Fibroblast of skin of right biceps (primary cell): ENCODE measurements at regions not wholly inside any gene's neighbourhood (a gene's known extent, or its start where the extent isn't known, plus 50 kb on each side); places are given as distances from the start of the nearest gene placed in this dataset.

ENCODE experiments used
- DNase-seq: peaks from one replicate; pipeline ENCODE4 v3.0.0-alpha.2; 2013

DNA sequence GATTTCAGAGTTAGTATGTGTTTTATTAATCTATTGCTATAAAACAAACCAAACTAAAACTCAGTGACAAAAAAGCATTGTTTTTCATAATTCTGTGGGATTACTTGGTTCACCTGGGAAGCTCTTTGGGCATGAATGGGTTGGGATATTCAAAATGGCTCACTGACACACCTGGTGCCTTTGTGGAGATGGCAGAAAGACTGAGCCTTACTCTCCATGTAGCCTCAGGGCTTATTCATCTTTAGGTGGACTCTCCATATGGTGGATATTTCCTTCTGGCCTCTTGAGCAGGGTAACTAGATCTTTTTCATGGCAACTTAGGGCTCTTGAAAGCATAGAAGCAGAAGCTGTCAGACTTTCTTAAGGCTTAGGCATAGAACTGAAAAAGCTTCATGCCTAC is 1102.8 kb upstream of the SEL1L start:
- DNase-seq = no peak

DNA sequence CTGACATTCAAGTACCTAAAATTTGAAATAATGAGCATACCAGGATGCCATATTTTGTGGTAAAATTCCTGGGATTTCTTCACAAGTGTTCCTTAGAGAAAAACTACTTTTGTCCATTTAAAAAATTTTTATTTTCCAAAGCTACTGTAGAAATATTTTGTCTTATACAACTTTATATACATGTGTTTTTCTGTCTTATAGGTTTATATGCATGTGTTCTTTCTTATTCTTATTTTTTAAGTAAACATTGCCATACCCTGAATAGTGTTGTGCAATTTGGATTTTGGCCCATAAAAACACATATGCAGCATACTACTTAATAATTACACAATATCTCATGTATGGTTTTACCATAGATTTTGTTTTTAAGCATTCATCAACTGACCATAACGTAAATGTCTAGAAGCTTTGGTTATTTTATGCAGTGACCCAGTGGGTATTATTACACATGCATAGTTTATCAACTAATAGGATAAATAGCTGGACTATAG is 1107.4 kb upstream of the SEL1L start:
- DNase-seq = no peak

DNA sequence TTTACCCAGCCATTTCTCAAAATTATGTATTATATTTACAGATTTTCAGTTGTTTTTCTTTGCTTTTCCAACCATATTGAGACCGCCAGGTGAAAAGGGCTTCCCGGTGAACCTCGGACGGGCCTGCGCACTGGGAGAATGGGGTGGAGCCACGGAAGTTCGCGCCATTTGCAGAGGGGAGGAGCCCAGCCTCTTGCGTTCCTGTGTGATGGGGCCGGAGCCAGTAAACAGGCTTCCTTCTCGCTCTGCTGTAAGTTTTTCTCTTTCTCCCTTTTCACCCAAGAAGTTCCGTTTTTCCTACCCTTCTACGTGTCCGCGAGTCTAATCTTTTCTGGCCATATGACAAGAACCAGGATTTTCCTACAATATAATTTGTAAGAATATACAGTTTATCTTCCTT is 1108.8 kb upstream of the SEL1L start:
- DNase-seq = peak; percentile 3

DNA sequence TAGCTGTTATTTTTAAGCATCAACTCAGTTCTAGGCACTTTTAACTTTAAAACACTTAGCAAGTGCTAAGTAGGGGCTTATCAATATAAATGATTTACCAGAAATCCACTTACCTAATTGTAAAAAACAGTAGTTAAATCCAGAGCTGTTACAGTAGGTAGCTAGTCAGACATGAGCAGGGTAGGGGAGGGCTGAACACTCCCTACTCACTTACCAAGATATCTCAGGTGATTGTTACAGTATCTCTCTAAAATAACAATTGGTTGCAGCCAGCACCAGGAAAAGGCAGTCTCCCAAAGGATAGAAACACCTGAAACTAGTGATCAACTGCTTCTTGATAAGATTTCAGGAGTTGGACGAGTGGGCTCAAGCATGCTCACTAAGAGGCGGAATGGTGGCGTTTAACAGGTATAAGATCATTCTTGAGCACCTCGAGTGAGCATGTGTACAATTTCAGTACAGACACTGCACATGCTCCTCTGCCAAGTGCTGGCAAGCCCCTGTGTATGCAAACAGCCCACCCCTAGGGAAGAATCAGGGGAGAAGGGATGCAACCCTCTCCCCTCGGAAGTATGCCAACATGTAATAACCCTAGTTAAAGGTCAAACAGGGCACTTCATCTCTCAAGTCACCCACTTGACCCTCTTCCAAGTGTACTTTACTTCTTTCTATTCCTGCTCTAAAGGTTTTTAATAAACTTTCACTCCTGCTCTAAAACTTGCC is 1113.6 kb upstream of the SEL1L start:
- DNase-seq = no peak

DNA sequence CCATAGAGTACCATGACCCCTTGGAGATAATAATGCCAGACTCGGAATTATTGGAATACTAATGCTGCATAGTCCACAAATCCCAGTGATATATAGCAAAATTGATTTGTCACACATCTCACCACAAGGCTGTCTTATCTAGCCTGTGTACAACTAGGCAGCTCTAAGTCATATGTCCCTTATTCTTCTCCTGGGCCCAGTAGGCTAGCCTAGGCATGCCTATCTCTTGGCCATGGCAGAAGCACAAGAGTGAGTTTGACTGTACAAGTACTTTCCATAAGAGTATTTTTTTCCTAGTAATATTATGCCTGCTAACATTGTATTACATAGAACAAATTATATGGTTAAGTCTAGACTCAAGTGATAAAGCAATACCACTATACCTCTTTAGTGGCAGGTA is 1122.1 kb upstream of the SEL1L start:
- no peak for DNase-seq

GRCh38 chr14:82657186-82657675 is 1123.6 kb upstream of the SEL1L start:
- DNase-seq = no peak

DNA sequence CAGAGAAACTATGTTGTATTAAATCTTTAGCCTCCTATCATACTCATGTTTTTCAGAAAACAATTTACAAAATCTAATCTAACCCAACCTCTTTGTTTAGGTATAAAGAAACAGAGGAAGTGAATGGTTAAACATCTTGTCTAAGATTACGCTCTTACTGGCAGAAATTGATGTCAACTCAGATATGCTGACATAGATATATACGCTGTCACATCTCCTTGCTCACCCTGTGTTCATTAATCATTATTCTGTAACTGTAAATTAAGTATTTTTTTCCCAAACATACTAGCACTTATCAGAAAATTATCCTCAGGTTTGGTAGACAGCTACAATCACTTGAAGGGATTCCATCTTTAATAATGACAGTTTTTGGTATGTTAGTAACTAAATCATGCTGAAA is 1127.6 kb upstream of the SEL1L start:
- no peak for DNase-seq

DNA sequence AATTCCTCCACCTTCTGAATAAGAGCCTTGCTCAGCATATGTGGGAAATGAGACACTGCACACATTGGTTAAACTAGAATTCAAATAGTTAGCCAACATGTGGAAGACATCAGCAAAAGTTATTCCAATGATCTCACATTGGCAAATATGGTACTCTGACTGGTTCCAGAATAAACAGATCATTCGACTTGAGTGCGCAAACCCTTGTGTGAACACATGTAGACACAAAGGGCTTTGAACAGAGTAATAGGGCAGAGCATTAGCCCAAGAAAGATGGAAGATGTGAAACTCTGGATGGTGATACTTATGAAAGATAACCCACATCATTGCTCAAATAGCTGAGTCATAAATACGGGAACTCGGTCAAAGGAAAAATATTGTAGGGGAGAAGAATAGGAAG is 1133.4 kb upstream of the SEL1L start:
- peak; percentile 78 for DNase-seq

- DNase-seq = peak; percentile 22
These were observed 1133.8 kb upstream of the SEL1L start for GRCh38 chr14:82667501-82667900.

DNA sequence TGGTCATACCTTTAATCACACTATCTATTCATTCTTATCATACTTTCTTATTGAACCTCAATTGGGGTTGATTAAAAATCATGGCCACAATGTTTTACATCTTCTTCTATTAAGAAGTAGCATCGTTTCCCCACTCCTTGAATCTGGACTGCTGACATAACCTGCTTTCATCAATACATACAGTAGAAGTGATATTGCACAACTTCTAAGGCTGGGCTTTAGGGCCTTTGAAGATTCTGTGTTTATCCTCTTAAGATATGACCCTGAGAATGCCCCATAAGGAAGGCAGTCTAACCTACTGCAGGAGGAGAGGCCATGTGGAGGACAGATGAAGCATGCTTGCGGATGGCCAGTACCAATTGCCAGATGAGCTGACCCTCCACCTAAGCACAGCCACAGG is 1142.8 kb upstream of the SEL1L start:
- DNase-seq = no peak

- DNase-seq = peak; percentile 78
These were observed 1156.3 kb upstream of the SEL1L start for GRCh38 chr14:82689948-82690347.

GRCh38 chr14:82691191-82691590 is 1157.5 kb upstream of the SEL1L start:
- peak; percentile 2 for DNase-seq

DNA sequence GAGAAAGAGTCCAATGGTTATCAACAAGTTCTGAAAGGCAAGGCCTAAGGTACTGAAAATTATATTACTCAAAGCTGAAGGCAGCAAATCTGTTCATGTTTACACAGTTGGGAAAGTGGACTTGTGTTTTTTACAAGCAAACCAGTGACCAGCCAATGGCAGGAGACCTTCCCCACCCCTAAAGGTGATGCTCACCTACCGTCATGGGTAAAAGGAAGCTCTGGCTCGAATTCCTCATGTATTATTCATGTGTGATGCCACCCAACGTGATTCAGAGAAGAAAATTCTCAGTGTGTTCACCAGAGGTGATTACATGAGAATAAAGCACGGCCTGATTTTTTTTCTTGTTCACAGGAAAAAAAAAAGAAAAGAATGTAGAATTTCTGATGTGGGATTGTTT is 1161.2 kb upstream of the SEL1L start:
- DNase-seq = no peak

DNA sequence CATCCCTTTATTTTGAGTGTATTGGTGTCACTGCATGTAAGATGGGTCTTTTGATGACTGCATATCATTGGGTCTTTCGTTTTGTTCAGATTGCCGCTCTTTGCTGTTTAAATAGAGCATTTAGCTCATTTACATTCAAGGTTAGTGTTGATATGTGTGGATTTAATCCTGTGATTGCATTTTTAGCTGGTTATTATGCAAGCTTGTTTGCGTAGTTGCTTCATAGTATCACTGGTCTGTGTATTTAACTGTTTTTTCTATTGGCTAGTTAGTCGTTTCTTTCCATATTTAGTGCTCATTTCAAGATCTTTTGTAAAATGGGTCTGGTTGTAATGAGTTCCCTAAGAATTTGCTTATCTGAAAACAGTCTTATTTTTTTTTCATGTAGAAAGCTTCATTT is 1170.6 kb upstream of the SEL1L start:
- DNase-seq = no peak

DNA sequence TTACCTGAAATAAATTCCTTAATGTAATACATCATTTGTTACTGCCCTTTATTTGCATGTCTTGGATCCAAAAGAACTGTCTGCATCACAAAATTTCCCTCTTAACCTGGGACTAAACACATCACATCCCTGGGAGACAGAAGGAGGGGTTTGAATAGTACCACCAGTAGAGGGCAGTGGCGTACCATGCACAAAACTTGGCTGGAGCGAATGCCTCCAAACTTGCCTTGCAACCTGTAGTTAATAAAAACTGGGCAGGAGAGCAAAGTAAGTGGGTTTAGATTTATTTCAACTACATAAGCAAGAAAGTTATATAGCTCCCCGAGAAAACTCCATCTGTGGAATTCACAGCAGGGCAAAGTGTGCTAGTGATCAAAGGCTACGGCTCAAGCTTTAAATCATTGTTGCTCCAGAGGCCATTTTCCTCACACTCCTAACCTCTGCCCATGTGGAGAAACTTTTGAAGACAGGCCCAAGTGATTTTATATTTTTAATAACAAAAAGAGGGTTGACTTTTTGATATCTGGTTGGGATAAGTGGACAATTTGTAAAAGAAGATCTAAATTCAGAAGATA is 1176.7 kb upstream of the SEL1L start:
- DNase-seq = peak; percentile 68

- DNase-seq = peak; percentile 6
These were observed 1186.0 kb upstream of the SEL1L start for GRCh38 chr14:82719617-82720016.

GRCh38 chr14:82720431-82720830 is 1186.8 kb upstream of the SEL1L start:
- DNase-seq = no peak

- DNase-seq = peak; percentile 21
These were observed 1187.3 kb upstream of the SEL1L start for GRCh38 chr14:82720946-82721345.

DNA sequence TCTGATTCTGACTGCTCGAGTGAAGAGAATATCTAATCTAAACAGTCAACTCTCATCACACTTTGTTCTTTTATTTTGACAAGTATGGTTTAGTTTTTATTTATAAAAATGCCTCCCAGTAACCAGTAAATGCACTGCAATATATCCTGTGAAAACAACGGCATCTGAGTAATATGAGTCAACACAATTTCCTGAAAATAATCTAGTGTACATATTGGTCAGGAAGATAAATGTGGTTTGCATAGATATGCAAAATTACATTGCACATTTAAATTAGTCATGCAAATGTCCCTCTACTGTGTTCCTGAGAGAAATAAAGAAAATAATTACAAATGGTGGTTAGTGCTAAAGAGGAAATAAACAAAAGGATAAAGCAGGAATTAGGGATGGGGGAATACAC is 1190.7 kb upstream of the SEL1L start:
- peak; percentile 65 for DNase-seq

GRCh38 chr14:82725213-82725612 is 1191.6 kb upstream of the SEL1L start:
- DNase-seq = peak; percentile 83

GRCh38 chr14:82731526-82731925 is 1197.9 kb upstream of the SEL1L start:
- DNase-seq = no peak

DNA sequence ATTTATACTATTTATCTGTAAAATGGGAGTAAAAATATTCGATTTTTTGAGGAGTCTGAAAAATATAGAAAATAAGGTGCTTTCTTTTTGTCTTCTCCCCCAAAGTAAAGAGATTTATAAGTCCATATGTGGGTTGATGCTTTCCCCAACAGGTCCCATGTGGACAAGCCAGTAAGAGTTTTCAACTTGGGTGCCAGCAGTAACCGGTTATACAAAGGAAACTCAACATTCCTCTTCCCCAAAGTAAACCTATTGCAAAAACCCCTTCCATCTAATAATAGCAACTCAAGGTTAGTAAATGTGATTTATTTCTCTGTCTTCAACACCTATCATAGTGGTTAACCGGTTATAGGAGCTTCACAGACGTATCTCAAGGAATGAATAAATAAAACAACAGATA is 1206.9 kb upstream of the SEL1L start:
- no peak for DNase-seq

- no peak for DNase-seq
These were observed 1221.8 kb upstream of the SEL1L start for GRCh38 chr14:82755476-82755875.

- DNase-seq = no peak
These were observed 1222.3 kb upstream of the SEL1L start for GRCh38 chr14:82755923-82756322.

DNA sequence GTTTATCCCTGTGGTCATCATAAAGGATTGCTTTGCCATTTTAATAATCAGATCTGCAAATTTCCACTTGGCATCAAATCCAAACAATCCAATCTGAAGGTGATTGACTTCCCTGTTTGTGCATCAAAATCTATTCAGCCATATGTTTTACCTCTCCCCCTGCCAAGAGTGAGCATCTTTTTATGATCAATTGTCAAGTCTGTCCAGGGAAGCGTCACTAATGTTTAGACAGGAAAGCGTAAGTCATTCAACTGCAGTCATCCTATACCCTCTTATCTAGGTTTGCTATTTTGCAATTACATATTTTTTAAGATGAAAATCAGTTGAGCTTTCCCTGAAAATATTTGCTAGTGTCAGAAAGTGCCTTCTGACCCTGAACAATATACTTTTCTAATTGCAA is 1224.1 kb upstream of the SEL1L start:
- DNase-seq = no peak
